HepG2 (cell line): ENCODE measurements at regions not wholly inside any gene's neighbourhood (a gene's known extent, or its start where the extent isn't known, plus 50 kb on each side); places are given as distances from the start of the nearest gene placed in this dataset.

Experiments
- ATAC-seq: fragments of 200-7000 bp; cut with Tn5 transposase; 3 replicates; pipeline ENCODE4 v1.9.1; 2020; ENCODE audit warnings: mild to moderate bottlenecking, moderate library complexity
- BruUV-seq: library from RNA; stranded (reverse); fragments of 400-500 nt; replicated peaks from 2 replicates; lab custom pipeline; 2021; lab: Mats Ljungman, UMichigan
- CTCF ChIA-PET: fragments of 300-600 bp; formaldehyde crosslinking; extraction: SDS; loops from one replicate; lab custom pipeline; 2021; ENCODE audit warnings: low total read pairs, inconsistent platforms, low intra/inter-chr PET ratio; lab: Yijun Ruan, JAX
- POLR2A ChIA-PET: fragments of 350-600 bp; sonication (Branson Sonifier 250); formaldehyde crosslinking; loops from one replicate; lab custom pipeline; 2020; ENCODE audit warnings: antibody characterized with exemption, inconsistent platforms; lab: Yijun Ruan, JAX
- DNase-seq: peaks from one replicate; pipeline ENCODE4 v3.0.0-alpha.2; 2015; ENCODE audit warnings: low spot score
- FAIRE-seq: peaks from 3 replicates; lab custom pipeline; 2011; peaks lifted over from hg19 to GRCh38; lab: Jason Lieb, UNC
- H2AFZ ChIP-seq: one replicate; pipeline ENCODE4 v1.6.1; 2011; ENCODE audit warnings: low read length, inconsistent platforms
- H3K27ac ChIP-seq: fragments of 300-600 bp; 3 replicates; pipeline ENCODE4 v1.8.0; 2011; ENCODE audit warnings: mixed run types, mild to moderate bottlenecking, mixed read lengths, low read length, inconsistent platforms; ENCODE audit not compliant: insufficient read depth; ENCODE audit errors: extremely low read length
- H3K27me3 ChIP-seq, 2 experiments: fragments of 200-600 bp in 1 of 2; 2 replicates in 1 of 2; 3 replicates in 1 of 2; pipeline versions ENCODE4 v1.6.0 to v1.8.0; 2011; ENCODE audit warnings: low read length in 2 of 2, mild to moderate bottlenecking in 2 of 2, moderate library complexity in 2 of 2, inconsistent platforms in 1 of 2; ENCODE audit not compliant: insufficient read depth in 2 of 2, control insufficient read depth in 1 of 2
- H3K36me3 ChIP-seq, 2 experiments: fragments of 200-600 bp in 1 of 2; replicated peaks in 1 of 2; 2 replicates in 1 of 2; 3 replicates in 1 of 2; pipeline versions ENCODE4 v1.5.1 to v1.8.0; 2011; ENCODE audit warnings: low read length in 2 of 2, inconsistent platforms in 1 of 2; ENCODE audit not compliant: insufficient read depth in 2 of 2, control insufficient read depth in 1 of 2
- H3K4me1 ChIP-seq: 2 replicates; pipeline ENCODE4 v1.5.1; 2012; ENCODE audit warnings: low read length, inconsistent platforms; ENCODE audit not compliant: insufficient read depth
- H3K4me2 ChIP-seq: 2 replicates; pipeline ENCODE4 v1.6.0; 2011; ENCODE audit warnings: low read depth, low read length, inconsistent platforms
- H3K4me3 ChIP-seq, 3 experiments: fragments of 200-600 bp in 1 of 3; sonication (generic), shearing (Covaris generic) in 1 of 3; replicated peaks in 1 of 3; 2 replicates each; pipeline ENCODE4 v1.5.1; 2011 to 2016; ENCODE audit warnings: low read length in 3 of 3, inconsistent platforms in 2 of 3, low read depth in 2 of 3, mild to moderate bottlenecking in 2 of 3, control low read depth in 1 of 3, mixed read lengths in 1 of 3; ENCODE audit not compliant: insufficient read depth in 1 of 3
- H3K79me2 ChIP-seq: one replicate; pipeline ENCODE4 v1.6.1; 2011; ENCODE audit warnings: low read length, inconsistent platforms; ENCODE audit not compliant: insufficient read depth
- H3K9ac ChIP-seq: 2 replicates; pipeline ENCODE4 v1.6.0; 2011; ENCODE audit warnings: mild to moderate bottlenecking, low read depth, low read length, inconsistent platforms; ENCODE audit not compliant: insufficient read depth
- H3K9me3 ChIP-seq: 2 replicates; pipeline ENCODE4 v1.5.1; 2012; ENCODE audit warnings: mild to moderate bottlenecking, low read length
- H4K20me1 ChIP-seq: 2 replicates; pipeline ENCODE4 v1.6.0; 2011; ENCODE audit warnings: inconsistent platforms, mild to moderate bottlenecking, low read length, moderate library complexity; ENCODE audit not compliant: insufficient read depth
- ARNTL ChIP-seq: sonication (generic); formaldehyde crosslinking; IDR thresholded peaks from 2 replicates; pipeline ENCODE4 v1.4.0; 2020; ENCODE audit warnings: mild to moderate bottlenecking, missing genetic modification reagents
- BCLAF1 ChIP-seq: fragments of 450-650 bp; IDR thresholded peaks from 2 replicates; pipeline ENCODE4 v1.6.1; 2017; ENCODE audit warnings: mild to moderate bottlenecking
- DNMT1 ChIP-seq: sonication (generic); formaldehyde crosslinking; IDR thresholded peaks from 2 replicates; pipeline ENCODE4 v1.5.1; 2020; ENCODE audit warnings: mild to moderate bottlenecking, missing genetic modification reagents
- GFI1 ChIP-seq: sonication (generic); formaldehyde crosslinking; IDR thresholded peaks from 2 replicates; pipeline ENCODE4 v1.5.0; 2020; ENCODE audit warnings: missing genetic modification reagents, mild to moderate bottlenecking, borderline replicate concordance
- HMGA1 ChIP-seq: sonication (generic); formaldehyde crosslinking; conservative IDR thresholded peaks from 2 replicates; pipeline ENCODE4 v1.4.0; 2020; ENCODE audit warnings: missing genetic modification reagents
- MTA1 ChIP-seq: sonication (generic); formaldehyde crosslinking; IDR thresholded peaks from 2 replicates; pipeline ENCODE4 v1.4.0; 2020; ENCODE audit warnings: missing genetic modification reagents, mild to moderate bottlenecking, borderline replicate concordance
- NFE2L1 ChIP-seq: sonication (generic); formaldehyde crosslinking; IDR thresholded peaks from 2 replicates; pipeline ENCODE4 v1.4.0; 2020; ENCODE audit warnings: missing genetic modification reagents, mild to moderate bottlenecking, borderline replicate concordance
- YEATS4 ChIP-seq: sonication (generic); formaldehyde crosslinking; IDR thresholded peaks from 2 replicates; pipeline ENCODE4 v1.4.0; 2020; ENCODE audit warnings: missing genetic modification reagents, borderline replicate concordance
- ZNF414 ChIP-seq: sonication (generic); formaldehyde crosslinking; IDR thresholded peaks from 2 replicates; pipeline ENCODE4 v1.5.0; 2020; ENCODE audit warnings: missing genetic modification reagents
- ZNF512B ChIP-seq: sonication (generic); formaldehyde crosslinking; IDR thresholded peaks from 2 replicates; pipeline ENCODE4 v1.5.1; 2020; ENCODE audit warnings: missing genetic modification reagents, mild to moderate bottlenecking, borderline replicate concordance
- ZNF703 ChIP-seq: sonication (generic); formaldehyde crosslinking; IDR thresholded peaks from 2 replicates; pipeline ENCODE4 v1.5.1; 2020; ENCODE audit warnings: missing genetic modification reagents, mild to moderate bottlenecking, moderate library complexity, borderline replicate concordance
- WGBS: methylation state at CpG from one replicate; pipeline ENCODE4 v1.1.6; 2017; ENCODE audit warnings: low lambda C conversion rate; 5-methylcytosine and 5-hydroxymethylcytosine counted together
- in situ Hi-C: cut with HindIII; loops from 2 replicates; pipeline ENCODE4 v1.10.0; 2017; ENCODE audit warnings: low pct_unique_long_range_greater_than_20kb; ENCODE audit not compliant: extremely low pct_ligation_motif_present
- intact Hi-C: fragments of 100-400 bp; cut with micrococcal nuclease; formaldehyde crosslinking; loops from one replicate; pipeline ENCODE4 v1.10.0; 2022; ENCODE audit not compliant: unreplicated experiment

- TF ChIP-seq MTA1 (CRISPR knock-in tag): no peak
- TF ChIP-seq, all 625 proteins: peak for 0
- FAIRE-seq: no peak
- no peaks in the 10 kb centered on the region for H3K4me1 ChIP-seq
- no peaks in the 10 kb centered on the region for H4K20me1 ChIP-seq
- no peak for DNase-seq
- no peaks in the 10 kb centered on the region for H3K79me2 ChIP-seq
- H3K27ac ChIP-seq: no peak overlapping the region
- ATAC-seq: no peak
- ChIA-PET POLR2A (no interaction called here), CTCF (no interaction called here)
- no TSS peak for BruUV-seq
- peaks cover 0 to 7% of the 10 kb centered on the region in 2 experiments; a peak in 1 of 5 replicates for H3K27me3 ChIP-seq
- H3K36me3 ChIP-seq: no peaks in the 10 kb centered on the region
- intact Hi-C loops: no loop called here
- H3K9me3 ChIP-seq: no peaks in the 10 kb centered on the region
- no peak overlapping the region for H2AFZ ChIP-seq
- no peak overlapping the region for H3K4me3 ChIP-seq
- WGBS: 75% methylated on average over 5 of the region's 5 CpGs
- in situ Hi-C loops: no loop called here
- H3K9ac ChIP-seq: no peak overlapping the region
- no peak overlapping the region for H3K4me2 ChIP-seq
Measured at GRCh38 chr1:223462047-223462630, 68.9 kb downstream of the CCDC185 start.

DNA sequence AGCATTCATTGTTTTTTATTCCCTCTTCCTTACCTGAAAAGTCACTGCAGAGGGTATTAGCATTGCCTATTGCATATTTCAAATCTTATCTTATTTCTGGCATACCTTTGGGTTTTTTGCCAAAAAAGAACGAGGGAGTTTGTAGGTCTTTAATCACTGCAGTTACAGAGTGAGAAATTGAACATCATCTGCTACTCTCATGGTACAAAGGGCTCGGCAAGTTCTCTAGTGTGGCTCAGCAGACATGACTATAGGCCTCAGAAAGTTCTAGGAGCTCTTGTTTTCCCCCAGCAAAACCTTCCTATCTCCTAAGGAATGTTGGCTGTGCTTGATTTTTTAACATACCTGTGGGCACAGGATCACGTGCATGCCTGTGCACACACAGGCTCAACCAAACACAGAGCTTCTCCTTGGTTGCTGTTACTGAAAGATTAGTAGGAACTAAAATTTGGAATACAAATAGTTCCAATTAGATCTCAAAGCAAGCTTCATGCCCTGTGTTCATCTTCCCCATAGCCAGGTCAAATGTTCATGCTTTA lies 69.7 kb downstream of the CCDC185 start:
- Histone ChIP-seq H3K9ac (no peak overlapping the region), H3K4me1 (no peaks in the 10 kb centered on the region), H3K27ac (no peak overlapping the region), H4K20me1 (no peaks in the 10 kb centered on the region), H3K27me3 (peaks cover 0 to 7% of the 10 kb centered on the region in 2 experiments; a peak in 1 of 5 replicates), H3K79me2 (no peaks in the 10 kb centered on the region), H3K36me3 (no peaks in the 10 kb centered on the region), H2AFZ (no peak overlapping the region), H3K9me3 (no peaks in the 10 kb centered on the region), H3K4me2 (no peak overlapping the region), H3K4me3 (no peak overlapping the region)
- in situ Hi-C loops (no loop called here), intact Hi-C loops (no loop called here)
- POLR2A ChIA-PET: no interaction called here
- ATAC-seq (no peak), FAIRE-seq (no peak), DNase-seq (no peak)
- 8% methylated on average over 3 of the region's 3 CpGs for WGBS
- BruUV-seq: no TSS peak
- CTCF ChIA-PET: no interaction called here
- TF ChIP-seq ZNF414 (CRISPR knock-in tag): no peak
- TF ChIP-seq HMGA1 (CRISPR knock-in tag): no peak
- no peak for TF ChIP-seq NFE2L1 (CRISPR knock-in tag)
- TF ChIP-seq DNMT1: no peak
- no peak for TF ChIP-seq YEATS4 (CRISPR knock-in tag)
- TF ChIP-seq ZNF512B (CRISPR knock-in tag): no peak
- TF ChIP-seq GFI1 (CRISPR knock-in tag): no peak
- TF ChIP-seq ARNTL (CRISPR knock-in tag): no peak
- TF ChIP-seq ZNF703: no peak
- no peak for TF ChIP-seq BCLAF1
